Motor neuron (in vitro differentiated cells): ENCODE measurements at regions not wholly inside any gene's neighbourhood (a gene's known extent, or its start where the extent isn't known, plus 50 kb on each side); places are given as distances from the start of the nearest gene placed in this dataset.
A peak's percentile ranks its signal among the peaks of the same experiment; 100 is the strongest.

Source experiments
- ATAC-seq, 8 experiments: fragments of 200-7000 bp; cut with Tn5 transposase; replicated peaks in 6 of 8; 2 replicates each; pipeline ENCODE4 v1.8.0; 2021; ENCODE audit warnings: mild to moderate bottlenecking in 8 of 8, moderate library complexity in 8 of 8
- H3K27ac ChIP-seq, 2 donors: fragments of 250-450 bp; sonication (Bioruptor Pico); 2 replicates each; pipeline ENCODE4 v1.9.0; 2021; ENCODE audit warnings: antibody characterized with exemption in 2 of 2, mild to moderate bottlenecking in 2 of 2, moderate library complexity in 1 of 2
- H3K4me1 ChIP-seq, 2 donors: fragments of 250-450 bp; sonication (Bioruptor Pico); replicated peaks in 1 of 2; 2 replicates each; pipeline ENCODE4 v1.6.1; 2021; ENCODE audit warnings: antibody characterized with exemption in 2 of 2, mild to moderate bottlenecking in 2 of 2, moderate library complexity in 1 of 2
- H3K4me3 ChIP-seq, 5 donors: fragments of 250-450 bp; sonication (Bioruptor Pico); 2 replicates each; pipeline ENCODE4 v1.9.0; 2021; ENCODE audit warnings: antibody characterized with exemption in 5 of 5, mild to moderate bottlenecking in 5 of 5, moderate library complexity in 4 of 5
- WGBS, 10 experiments: fragments of 450-650 bp; shearing (Covaris generic); methylation state at CpG; one replicate each; pipeline ENCODE4 v1.0.0; 2022; 5-methylcytosine and 5-hydroxymethylcytosine counted together
- in situ Hi-C, 9 experiments: fragments of 400-800 bp; cut with MboI; loops; one replicate each; pipeline ENCODE4 v1.15.0; 2021; ENCODE audit warnings: low sequenced_read_pairs in 9 of 9, low pct_unique_long_range_greater_than_20kb in 2 of 9; ENCODE audit not compliant: unreplicated experiment in 9 of 9

DNA sequence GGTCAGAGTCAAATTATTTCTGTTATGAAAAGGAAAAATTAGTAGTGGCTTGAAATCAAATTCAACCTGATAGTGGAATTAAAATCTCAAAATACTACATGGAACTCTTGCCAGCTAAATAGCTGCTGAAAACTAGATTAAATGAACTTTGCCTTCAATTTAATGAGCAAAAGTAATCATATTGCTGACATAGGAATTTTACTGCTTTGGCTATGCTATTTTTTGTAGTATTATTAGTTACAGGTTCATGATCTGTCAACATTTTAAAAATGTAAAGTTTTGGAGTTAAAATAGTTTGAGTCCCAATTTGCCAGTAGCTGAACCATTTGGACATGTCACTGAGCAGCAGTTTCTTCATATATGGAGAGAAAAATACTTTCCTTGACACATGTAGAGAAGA lies 81.4 kb downstream of the RERGL start:
- in situ Hi-C loops, result no loop called here
- Histone ChIP-seq H3K4me1 (no peaks in the 10 kb centered on the region), H3K4me3 (no peak overlapping the region), H3K27ac (no peak overlapping the region)
- ATAC-seq, result no peak

DNA sequence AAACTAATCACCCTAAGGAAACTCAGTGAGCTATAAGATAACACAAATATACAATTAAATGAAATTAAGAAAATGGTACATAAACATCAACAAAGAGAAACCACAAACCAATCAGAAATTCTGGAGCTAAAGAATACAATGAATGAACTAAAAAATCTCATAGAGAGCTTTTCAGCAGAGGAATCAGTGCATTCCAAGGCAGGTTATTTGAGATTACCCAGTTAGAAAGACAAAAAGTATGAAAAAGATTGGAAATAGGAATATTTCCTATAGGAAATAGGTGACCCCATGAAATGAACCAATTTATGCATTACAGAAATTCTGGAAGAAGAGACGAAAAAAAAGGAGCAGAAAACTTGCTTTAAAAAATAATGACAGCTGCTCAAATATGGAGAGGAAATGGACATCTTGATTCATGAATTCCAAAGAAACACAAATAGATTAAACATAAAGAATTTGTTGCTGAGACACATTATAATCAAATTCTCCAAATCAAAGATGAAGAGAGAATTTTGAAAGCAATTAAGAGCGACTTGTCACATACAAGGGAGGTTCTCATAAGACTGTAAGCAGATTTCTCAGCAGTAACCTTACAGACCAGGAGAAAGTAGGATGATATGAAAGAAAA lies 90.7 kb downstream of the RERGL start:
- H3K4me3 ChIP-seq, result no peak overlapping the region
- no peak overlapping the region for H3K27ac ChIP-seq
- in situ Hi-C loops, result no loop called here
- H3K4me1 ChIP-seq, result no peaks in the 10 kb centered on the region
- WGBS, 10 experiments, result 0 to 91% (median 65%) methylated on average over 1 to 2 of the region's 2 CpGs; no CpG with 5 or more reads in 1 of the 10 experiments
- no peak for ATAC-seq

DNA sequence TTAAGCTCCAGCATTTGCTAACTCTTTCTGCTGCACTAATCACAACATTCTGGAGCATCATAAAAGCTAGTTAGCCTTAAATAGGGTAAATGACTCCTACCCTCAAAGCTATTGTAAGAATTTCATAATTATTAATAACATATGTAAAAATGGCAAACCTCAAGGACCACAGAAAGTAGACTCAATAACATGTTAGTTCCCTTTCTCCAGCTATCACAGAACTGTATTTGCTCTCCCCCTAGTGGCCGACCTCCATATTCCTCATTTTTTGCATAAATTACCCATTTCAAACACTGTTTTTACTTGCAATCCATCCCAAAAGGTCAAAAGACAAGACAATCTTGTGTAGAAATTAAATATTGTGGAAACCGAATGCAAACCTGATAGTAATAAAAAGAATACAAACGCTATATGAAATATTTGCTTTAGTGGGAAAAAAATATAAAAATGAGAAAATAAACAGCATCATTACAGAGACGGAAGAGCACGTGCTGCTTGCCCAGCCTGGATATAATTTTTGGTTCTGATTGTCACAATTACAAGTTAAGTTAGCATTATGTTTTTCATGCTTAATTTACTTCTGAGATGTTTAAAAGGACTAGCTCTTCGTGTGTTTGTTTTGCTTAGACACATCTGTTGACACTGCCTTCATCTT lies 97.9 kb downstream of the RERGL start:
- WGBS, 10 experiments, result 6 to 53% (median 30%) methylated on average over 3 to 6 of the region's 6 CpGs; no CpG with 5 or more reads in 1 of the 10 experiments

DNA sequence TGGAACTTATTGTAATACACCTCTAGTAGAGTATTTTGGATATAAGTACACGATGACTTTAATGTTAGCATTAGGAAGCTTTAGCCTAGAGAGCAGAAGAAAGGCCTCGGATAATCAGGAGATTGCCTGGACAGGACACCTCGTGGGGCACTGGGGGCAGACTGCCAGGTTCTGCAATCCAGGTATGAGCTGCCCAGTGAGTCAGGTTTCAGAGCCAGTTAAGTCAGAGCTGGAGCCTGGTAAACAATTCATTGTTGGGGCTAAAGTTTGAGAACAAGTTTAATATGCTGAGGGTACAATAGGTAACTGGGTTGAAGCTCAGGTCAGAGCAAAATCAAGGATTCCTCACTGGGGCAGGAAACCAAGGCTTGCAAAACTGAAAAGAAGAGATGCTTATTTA lies 107.4 kb downstream of the RERGL start:
- ATAC-seq, result no peak
- in situ Hi-C loops, result no loop called here
- H3K4me3 ChIP-seq, result no peak overlapping the region
- no peaks in the 10 kb centered on the region for H3K4me1 ChIP-seq
- 8 to 90% (median 76%) methylated on average over 2 to 3 of the region's 3 CpGs for WGBS, 10 experiments
- no peak overlapping the region for H3K27ac ChIP-seq

More for the DNA sequence above, 97.9 kb downstream of the RERGL start:
- no peaks in the 10 kb centered on the region for H3K4me1 ChIP-seq
- no peak overlapping the region for H3K4me3 ChIP-seq
- in situ Hi-C loops, result no loop called here
- peak in 4 of 8 experiments; percentile 32 to 53 (median 35) for ATAC-seq
- H3K27ac ChIP-seq, result no peak overlapping the region

DNA sequence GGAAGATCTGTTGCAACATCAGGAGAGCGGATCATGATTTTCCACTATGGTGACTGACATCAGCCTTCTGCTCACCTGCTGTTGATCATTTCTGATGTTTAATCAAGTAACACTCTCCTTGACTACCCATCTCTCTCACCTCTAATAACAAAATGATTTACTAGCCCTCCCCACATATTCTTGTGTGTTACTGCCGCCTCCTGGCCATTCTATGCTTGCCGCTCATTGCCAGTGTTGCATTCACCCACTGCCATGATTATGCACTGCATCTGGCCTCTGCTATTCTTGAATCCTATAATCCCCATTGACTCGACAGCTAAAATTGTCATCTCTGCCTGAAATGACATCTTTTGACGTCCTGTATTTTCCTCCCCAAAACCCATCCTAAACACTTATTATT lies 113.8 kb downstream of the RERGL start:
- in situ Hi-C loops, result no loop called here
- WGBS, 10 experiments, result 0 to 91% (median 70%) methylated on average over 2 to 5 of the region's 5 CpGs; no CpG with 5 or more reads in 1 of the 10 experiments
- H3K4me3 ChIP-seq, result no peak overlapping the region
- no peak for ATAC-seq
- no peaks in the 10 kb centered on the region for H3K4me1 ChIP-seq
- H3K27ac ChIP-seq, result no peak overlapping the region

DNA sequence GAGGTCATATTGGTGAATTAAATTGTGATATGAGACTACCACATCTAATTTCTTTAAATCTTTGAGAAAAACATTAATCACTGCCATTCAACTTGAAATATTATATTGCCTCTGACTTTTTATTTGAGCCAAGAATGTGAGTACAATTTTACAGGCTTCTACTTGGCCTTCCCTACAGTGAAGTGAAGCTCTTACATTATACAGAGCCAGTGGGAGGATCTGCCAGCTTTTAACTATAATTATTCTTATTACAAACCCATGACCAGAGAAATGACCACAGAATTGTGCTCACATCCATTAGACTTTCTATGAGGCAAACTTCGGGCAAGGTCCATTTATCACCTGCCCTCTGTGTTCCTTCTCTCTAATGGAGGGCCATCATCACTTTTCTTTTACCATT lies 114.2 kb downstream of the RERGL start:
- no peak overlapping the region for H3K4me3 ChIP-seq
- in situ Hi-C loops, result no loop called here
- no peaks in the 10 kb centered on the region for H3K4me1 ChIP-seq
- H3K27ac ChIP-seq, result no peak overlapping the region
- 0 to 100% (median 45%) methylated on average over 1 of the region's 1 CpG; no CpG with 5 or more reads in 4 of the 10 experiments for WGBS, 10 experiments
- ATAC-seq, result no peak

DNA sequence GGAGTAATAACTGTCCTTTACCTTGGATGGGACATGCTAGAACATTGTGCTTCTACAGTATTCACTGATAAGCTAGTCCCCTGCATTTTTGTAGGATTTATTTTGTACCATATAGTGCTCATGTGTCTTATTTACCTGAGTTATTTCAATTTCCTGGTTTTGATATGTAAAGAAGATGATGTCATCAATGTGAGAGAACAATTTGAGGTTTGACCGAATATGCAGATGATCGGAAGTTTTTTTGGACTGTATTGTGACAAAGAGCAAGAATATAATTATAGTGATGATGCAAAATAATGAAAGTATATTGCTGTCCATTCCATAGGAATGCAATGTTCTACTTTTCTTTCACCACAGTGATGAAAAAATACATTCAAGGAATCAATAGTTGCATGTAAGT lies 114.8 kb downstream of the RERGL start:
- Histone ChIP-seq H3K4me3 (no peak overlapping the region), H3K4me1 (no peaks in the 10 kb centered on the region), H3K27ac (no peak overlapping the region)
- ATAC-seq, result no peak
- WGBS, 10 experiments, result 0 to 100% (median 93%) methylated on average over 1 to 2 of the region's 2 CpGs; no CpG with 5 or more reads in 1 of the 10 experiments
- in situ Hi-C loops, result no loop called here

DNA sequence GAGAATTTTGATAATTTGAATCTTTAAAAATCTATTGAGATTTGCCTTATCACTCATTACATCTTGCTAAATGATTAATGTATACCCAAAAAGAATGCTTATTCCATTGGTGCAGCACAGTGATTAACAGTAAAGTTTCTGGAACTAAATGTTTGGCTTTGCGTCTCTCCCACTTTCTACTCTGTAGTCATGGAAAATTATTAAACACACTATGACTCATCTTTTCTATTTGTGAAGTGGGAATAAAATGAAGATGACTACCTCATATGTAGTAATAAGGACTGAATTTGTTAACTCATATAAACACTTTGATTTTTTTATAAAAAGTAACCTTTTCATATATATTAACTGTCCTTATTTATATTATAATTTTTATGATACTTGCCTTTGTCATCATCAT lies 118.1 kb downstream of the RERGL start:
- in situ Hi-C loops, result no loop called here
- no peak for ATAC-seq
- H3K4me3 ChIP-seq, result no peak overlapping the region
- H3K4me1 ChIP-seq, result no peaks in the 10 kb centered on the region
- 7 to 100% (median 100%) methylated on average over 1 of the region's 1 CpG; no CpG with 5 or more reads in 2 of the 10 experiments for WGBS, 10 experiments
- H3K27ac ChIP-seq, result no peak overlapping the region

DNA sequence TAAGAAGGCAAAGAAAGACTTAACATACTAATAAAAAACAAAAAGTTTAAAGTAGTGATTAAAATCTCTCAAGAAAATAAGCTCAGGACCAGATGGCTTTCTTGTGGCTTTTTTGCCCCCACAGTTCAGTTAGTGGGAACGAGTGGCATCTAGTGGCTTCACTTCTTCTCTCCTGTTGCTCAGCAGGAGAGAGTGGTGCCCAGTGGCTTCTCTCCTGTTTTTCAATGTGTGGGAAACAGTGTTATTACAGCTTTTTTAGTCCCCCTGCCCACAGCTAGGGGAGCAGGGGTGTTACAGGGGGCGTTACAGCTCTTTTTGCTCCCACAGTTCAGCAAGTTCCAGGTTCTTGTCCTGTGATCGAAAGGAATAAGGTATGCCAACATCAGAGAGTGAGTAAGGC lies 135.2 kb downstream of the RERGL start:
- Histone ChIP-seq H3K4me3 (no peak overlapping the region), H3K27ac (no peak overlapping the region), H3K4me1 (no peaks in the 10 kb centered on the region)
- in situ Hi-C loops, result no loop called here
- no peak for ATAC-seq
- 0 to 100% (median 76%) methylated on average over 1 to 3 of the region's 3 CpGs; no CpG with 5 or more reads in 1 of the 10 experiments for WGBS, 10 experiments

DNA sequence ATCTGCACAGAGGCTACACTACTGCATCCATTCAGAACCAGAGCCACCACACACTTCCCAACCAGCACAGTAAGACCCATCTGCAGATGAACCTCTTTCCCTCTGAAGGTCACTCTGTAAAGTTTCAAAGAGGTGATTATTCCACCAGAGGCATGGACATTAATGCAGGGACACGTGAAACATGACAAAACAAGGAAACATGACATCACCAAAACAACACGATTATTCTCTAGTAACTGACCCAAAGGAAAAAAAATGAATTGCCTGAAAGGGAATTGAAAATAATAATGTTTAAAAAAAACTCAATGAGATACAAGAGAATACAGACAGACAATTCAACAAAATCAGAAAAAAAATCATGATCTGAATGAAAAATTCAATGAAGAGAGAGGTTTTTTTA lies 139.1 kb downstream of the RERGL start:
- in situ Hi-C loops, result no loop called here
- Histone ChIP-seq H3K4me3 (no peak overlapping the region), H3K27ac (no peak overlapping the region), H3K4me1 (no peaks in the 10 kb centered on the region)
- WGBS, 10 experiments, result 0 to 100% (median 69%) methylated on average over 1 to 2 of the region's 2 CpGs
- ATAC-seq, result no peak

DNA sequence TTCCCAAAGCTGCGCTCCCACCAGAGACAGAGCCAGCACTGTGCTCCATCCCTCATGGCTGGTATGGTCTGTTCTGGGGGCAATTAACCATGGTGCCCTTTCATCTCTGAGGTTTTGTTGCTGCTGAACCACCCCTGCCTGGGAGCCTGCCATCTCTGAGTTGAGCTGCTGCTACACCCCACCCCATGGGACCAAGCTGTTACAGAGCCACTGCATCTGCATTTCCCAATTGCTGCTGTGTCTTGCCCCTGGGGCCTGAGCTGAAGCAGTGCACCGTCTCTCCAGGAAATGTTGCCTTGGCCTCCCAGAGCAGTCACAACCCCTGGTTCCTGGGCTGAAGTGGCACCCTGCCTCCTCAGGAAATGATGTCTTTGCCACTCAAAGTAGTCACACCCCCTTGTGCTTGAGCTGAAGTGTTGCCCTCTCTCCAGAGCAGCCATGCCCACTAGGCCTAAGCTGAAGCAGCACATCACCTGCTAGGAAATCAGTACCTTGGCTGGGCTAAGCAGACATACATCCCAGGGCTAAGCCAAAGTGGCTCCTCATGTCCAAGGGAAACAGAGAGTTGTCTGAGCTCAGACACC lies 140.3 kb downstream of the RERGL start:
- in situ Hi-C loops, result no loop called here
- Histone ChIP-seq H3K4me1 (no peaks in the 10 kb centered on the region), H3K4me3 (no peak overlapping the region), H3K27ac (no peak overlapping the region)
- WGBS, 10 experiments, result 100% methylated on average over 1 of the region's 2 CpGs; no CpG with 5 or more reads in 9 of the 10 experiments
- ATAC-seq, result no peak

DNA sequence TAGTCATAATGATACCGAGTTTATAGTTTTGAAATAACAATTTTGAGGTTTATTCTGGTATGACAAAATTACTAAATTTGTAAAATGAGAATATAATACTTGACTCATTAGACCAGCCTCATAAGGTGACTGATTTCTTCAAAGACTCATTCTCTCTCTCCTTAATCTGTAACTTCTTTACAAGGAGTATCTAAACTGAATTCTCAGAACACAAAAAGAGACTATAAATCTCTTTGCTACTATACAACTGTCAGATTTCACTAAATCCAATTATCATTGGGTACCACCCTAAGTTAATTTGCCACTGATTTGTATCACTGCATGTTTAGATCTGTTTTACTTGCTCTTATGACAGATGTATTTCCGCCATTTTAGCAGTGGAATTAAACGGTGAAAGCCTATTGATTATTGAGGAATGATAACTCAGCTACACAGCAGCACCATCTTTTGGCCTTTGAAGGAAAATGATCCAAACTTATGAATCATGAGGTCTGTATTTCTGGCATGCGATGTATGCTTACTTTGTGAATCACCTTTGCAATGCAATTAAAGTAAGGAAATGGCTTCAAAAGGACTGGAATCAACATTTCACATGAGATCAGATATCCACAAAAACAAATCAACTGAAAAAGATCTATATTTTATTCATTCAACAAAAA lies 161.2 kb downstream of the RERGL start:
- WGBS, 10 experiments, result 9 to 100% (median 72%) methylated on average over 2 to 4 of the region's 4 CpGs
- H3K4me3 ChIP-seq, result no peak overlapping the region
- no peaks in the 10 kb centered on the region for H3K4me1 ChIP-seq
- H3K27ac ChIP-seq, result no peak overlapping the region
- peak in 2 of 8 experiments; percentile 57 to 58 for ATAC-seq
- in situ Hi-C loops, result no loop called here

DNA sequence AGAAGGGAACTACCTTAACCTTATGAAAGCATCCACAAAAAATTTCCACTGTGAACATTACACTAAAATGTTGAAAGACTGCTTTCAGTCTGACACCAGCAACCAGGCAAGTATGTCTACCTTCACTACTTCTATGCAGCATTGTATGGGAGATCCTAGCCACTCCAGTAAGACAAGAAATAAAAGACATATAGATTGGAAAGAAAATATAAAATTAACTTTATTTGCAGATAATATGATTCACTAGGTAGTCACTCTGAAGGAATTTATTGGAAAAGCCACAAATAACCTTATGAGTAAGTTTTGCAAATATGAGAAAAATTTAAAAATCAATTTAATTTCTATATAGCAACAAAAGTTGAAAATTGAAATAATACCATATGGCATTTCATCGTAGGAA lies 172.0 kb downstream of the RERGL start:
- no peaks in the 10 kb centered on the region for H3K4me1 ChIP-seq
- ATAC-seq, result no peak
- WGBS, 10 experiments, result 0 to 100% (median 72%) methylated on average over 1 of the region's 1 CpG
- no peak overlapping the region for H3K4me3 ChIP-seq
- H3K27ac ChIP-seq, result no peak overlapping the region
- in situ Hi-C loops, result no loop called here
